MM.1S (cell line): ENCODE measurements at regions not wholly inside any gene's neighbourhood (a gene's known extent, or its start where the extent isn't known, plus 50 kb on each side); places are given as distances from the start of the nearest gene placed in this dataset.

Source experiments
- EZH2 ChIP-seq: fragments of 300-600 bp; sonication (generic); optimal IDR thresholded peaks from 2 replicates; pipeline ENCODE3; 2017; ENCODE audit warnings: low read depth, mild to moderate bottlenecking, antibody characterized with exemption, low read length, mixed read lengths
- TF ChIP-seq, protein P1 (sequence below): fragments of 300-600 bp; sonication (generic); IDR thresholded peaks from 2 replicates; pipeline ENCODE4 v1.5.1; 2016; ENCODE audit warnings: antibody characterized with exemption, low read length, mixed read lengths

DNA sequence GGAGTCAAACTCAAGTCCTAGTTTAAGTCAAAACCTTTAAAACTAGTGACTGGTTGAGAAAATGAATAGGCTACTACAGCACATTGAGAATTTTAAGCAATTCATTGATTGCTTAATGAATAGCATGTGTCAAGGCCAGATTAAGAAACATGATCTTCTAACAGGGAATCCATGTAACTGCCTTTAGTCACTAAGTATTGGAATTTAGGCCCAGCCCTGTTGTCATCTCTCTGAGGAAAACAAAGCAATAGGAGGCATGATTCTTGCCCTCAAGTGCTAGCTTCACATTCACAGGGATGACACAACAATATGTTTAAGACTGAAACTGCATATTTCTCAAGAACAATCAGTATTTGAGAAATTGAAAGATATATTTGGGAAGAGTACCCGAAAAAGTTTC is 70.0 kb upstream of the PTGS2 start:
- no peak for TF ChIP-seq EZH2
- TF ChIP-seq, protein P1, sequence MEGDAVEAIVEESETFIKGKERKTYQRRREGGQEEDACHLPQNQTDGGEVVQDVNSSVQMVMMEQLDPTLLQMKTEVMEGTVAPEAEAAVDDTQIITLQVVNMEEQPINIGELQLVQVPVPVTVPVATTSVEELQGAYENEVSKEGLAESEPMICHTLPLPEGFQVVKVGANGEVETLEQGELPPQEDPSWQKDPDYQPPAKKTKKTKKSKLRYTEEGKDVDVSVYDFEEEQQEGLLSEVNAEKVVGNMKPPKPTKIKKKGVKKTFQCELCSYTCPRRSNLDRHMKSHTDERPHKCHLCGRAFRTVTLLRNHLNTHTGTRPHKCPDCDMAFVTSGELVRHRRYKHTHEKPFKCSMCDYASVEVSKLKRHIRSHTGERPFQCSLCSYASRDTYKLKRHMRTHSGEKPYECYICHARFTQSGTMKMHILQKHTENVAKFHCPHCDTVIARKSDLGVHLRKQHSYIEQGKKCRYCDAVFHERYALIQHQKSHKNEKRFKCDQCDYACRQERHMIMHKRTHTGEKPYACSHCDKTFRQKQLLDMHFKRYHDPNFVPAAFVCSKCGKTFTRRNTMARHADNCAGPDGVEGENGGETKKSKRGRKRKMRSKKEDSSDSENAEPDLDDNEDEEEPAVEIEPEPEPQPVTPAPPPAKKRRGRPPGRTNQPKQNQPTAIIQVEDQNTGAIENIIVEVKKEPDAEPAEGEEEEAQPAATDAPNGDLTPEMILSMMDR = no peak
